WTC11 (cell line): ENCODE measurements at regions not wholly inside any gene's neighbourhood (a gene's known extent, or its start where the extent isn't known, plus 50 kb on each side); places are given as distances from the start of the nearest gene placed in this dataset.

ENCODE experiments used
- ATAC-seq: fragments of 200-7000 bp; cut with Tn5 transposase; 2 replicates; pipeline ENCODE4 v1.10.0; 2021; ENCODE audit warnings: mild to moderate bottlenecking, moderate library complexity
- CTCF ChIA-PET: fragments of 300-600 bp; sonication (Branson Sonifier 250); formaldehyde crosslinking; loops from one replicate; lab custom pipeline; 2021; ENCODE audit warnings: antibody characterized with exemption; lab: Charles Lee
- POLR2A ChIA-PET: fragments of 350-600 bp; sonication (Branson Sonifier 250); formaldehyde crosslinking; loops from one replicate; lab custom pipeline; 2021; ENCODE audit warnings: antibody characterized with exemption; lab: Charles Lee
- DNase-seq: peaks from one replicate; pipeline ENCODE4 v3.0.0; 2021; ENCODE audit warnings: low spot score
- H3K27ac Mint-ChIP-seq: 2 replicates; pipeline ENCODE4 v1.8.0; 2021; ENCODE audit warnings: mixed read lengths
- H3K27me3 Mint-ChIP-seq: 2 replicates; pipeline ENCODE4 v1.8.0; 2021; ENCODE audit warnings: low read depth, mild to moderate bottlenecking, moderate library complexity, mixed read lengths
- H3K36me3 Mint-ChIP-seq: 2 replicates; pipeline ENCODE4 v1.8.0; 2021; ENCODE audit warnings: mixed read lengths
- H3K4me1 Mint-ChIP-seq: 2 replicates; pipeline ENCODE4 v1.8.0; 2022; ENCODE audit warnings: mixed read lengths
- H3K4me3 Mint-ChIP-seq: 2 replicates; pipeline ENCODE4 v1.8.0; 2021; ENCODE audit warnings: mild to moderate bottlenecking, moderate library complexity, mixed read lengths
- H3K9me3 Mint-ChIP-seq: 2 replicates; pipeline ENCODE4 v1.8.0; 2021; ENCODE audit warnings: mixed read lengths
- AFF4 ChIP-seq: sonication (generic); formaldehyde crosslinking; IDR thresholded peaks from 2 replicates; pipeline ENCODE4 v1.8.1; 2023; ENCODE audit warnings: mild to moderate bottlenecking, missing genetic modification reagents, borderline replicate concordance
- ATF3 ChIP-seq: sonication (generic); formaldehyde crosslinking; conservative IDR thresholded peaks from 2 replicates; pipeline ENCODE4 v1.8.1; 2022; ENCODE audit warnings: mild to moderate bottlenecking, missing genetic modification reagents
- JAZF1 ChIP-seq: fragments of 250-450 bp; sonication (Bioruptor Pico); IDR thresholded peaks from 2 replicates; pipeline ENCODE4 v1.9.0; 2021; ENCODE audit warnings: moderate library complexity, mild to moderate bottlenecking, inconsistent platforms
- MXD4 ChIP-seq: fragments of 250-450 bp; sonication (Bioruptor Pico); IDR thresholded peaks from 2 replicates; pipeline ENCODE4 v1.8.0; 2021; ENCODE audit warnings: mild to moderate bottlenecking, moderate library complexity, borderline replicate concordance
- SOX15 ChIP-seq: fragments of 250-450 bp; sonication (Bioruptor Pico); IDR thresholded peaks from 2 replicates; pipeline ENCODE4 v1.9.0; 2021; ENCODE audit warnings: mild to moderate bottlenecking
- STAT6 ChIP-seq: sonication (generic); formaldehyde crosslinking; conservative IDR thresholded peaks from 2 replicates; pipeline ENCODE4 v1.8.1; 2023; ENCODE audit warnings: mild to moderate bottlenecking, low read depth, missing genetic modification reagents, moderate library complexity
- TCF7 ChIP-seq: sonication (generic); formaldehyde crosslinking; IDR thresholded peaks from 2 replicates; pipeline ENCODE4 v1.8.0; 2022; ENCODE audit warnings: mild to moderate bottlenecking, low read depth, missing genetic modification reagents, moderate library complexity
- TEAD1 ChIP-seq: sonication (generic); formaldehyde crosslinking; IDR thresholded peaks from 2 replicates; pipeline ENCODE4 v1.8.0; 2022; ENCODE audit warnings: mild to moderate bottlenecking, missing genetic modification reagents
- USF1 ChIP-seq: sonication (generic); formaldehyde crosslinking; IDR thresholded peaks from 2 replicates; pipeline ENCODE4 v1.8.0; 2022; ENCODE audit warnings: mild to moderate bottlenecking, missing genetic modification reagents
- ZBTB43 ChIP-seq: sonication (generic); formaldehyde crosslinking; IDR thresholded peaks from 2 replicates; pipeline ENCODE4 v1.8.1; 2023; ENCODE audit warnings: mild to moderate bottlenecking, missing genetic modification reagents
- ZNF219 ChIP-seq: sonication (generic); formaldehyde crosslinking; IDR thresholded peaks from 2 replicates; pipeline ENCODE4 v1.8.0; 2023; ENCODE audit warnings: missing genetic modification reagents, mild to moderate bottlenecking, borderline replicate concordance
- ZNF512 ChIP-seq: sonication (generic); formaldehyde crosslinking; IDR thresholded peaks from 2 replicates; pipeline ENCODE4 v1.8.1; 2022; ENCODE audit warnings: missing genetic modification reagents, borderline replicate concordance
- TF ChIP-seq, protein P1 (sequence below): fragments of 250-450 bp; sonication (Bioruptor Pico); IDR thresholded peaks from 2 replicates; pipeline ENCODE4 v1.9.0; 2021; ENCODE audit warnings: moderate library complexity, mild to moderate bottlenecking, inconsistent platforms, borderline replicate concordance

- no peak for ATAC-seq
- Mint-ChIP-seq H3K9me3 (peaks cover 24% of the 10 kb centered on the region), H3K27me3 (peaks cover 10% of the 10 kb centered on the region), H3K27ac (no peak overlapping the region), H3K4me3 (no peak overlapping the region), H3K4me1 (peaks cover 4% of the 10 kb centered on the region), H3K36me3 (peaks cover 6% of the 10 kb centered on the region; the same call in 1 of the 2 replicates)
- TF ChIP-seq ZNF512 (CRISPR knock-in tag), result no peak
- no peak for TF ChIP-seq USF1 (CRISPR knock-in tag)
- no peak for TF ChIP-seq AFF4 (CRISPR knock-in tag)
- no peak for TF ChIP-seq ATF3 (CRISPR knock-in tag)
- TF ChIP-seq ZNF219 (CRISPR knock-in tag), result no peak
- no peak for TF ChIP-seq MXD4 (CRISPR knock-in tag)
- TF ChIP-seq TEAD1 (CRISPR knock-in tag), result no peak
- TF ChIP-seq STAT6, result no peak
- no peak for TF ChIP-seq ZBTB43
- TF ChIP-seq JAZF1 (CRISPR knock-in tag), result no peak
- TF ChIP-seq SOX15 (CRISPR knock-in tag), result no peak
- TF ChIP-seq TCF7 (CRISPR knock-in tag), result no peak
- TF ChIP-seq, protein P1, sequence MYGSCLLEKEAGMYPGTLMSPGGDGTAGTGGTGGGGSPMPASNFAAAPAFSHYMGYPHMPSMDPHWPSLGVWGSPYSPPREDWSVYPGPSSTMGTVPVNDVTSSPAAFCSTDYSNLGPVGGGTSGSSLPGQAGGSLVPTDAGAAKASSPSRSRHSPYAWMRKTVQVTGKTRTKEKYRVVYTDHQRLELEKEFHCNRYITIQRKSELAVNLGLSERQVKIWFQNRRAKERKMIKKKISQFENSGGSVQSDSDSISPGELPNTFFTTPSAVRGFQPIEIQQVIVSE, result no peak
- CTCF ChIA-PET, result no interaction called here
- DNase-seq, result no peak
- POLR2A ChIA-PET, result no interaction called here
Observed at GRCh38 chr1:181163662-181164061, 75.2 kb downstream of the IER5 start.
